Left kidney (tissue), 1 donor: ENCODE measurements at regions not wholly inside any gene's neighbourhood (a gene's known extent, or its start where the extent isn't known, plus 50 kb on each side); places are given as distances from the start of the nearest gene placed in this dataset.

Experiments
- DNase-seq: peaks from one replicate; pipeline ENCODE4 v3.0.0-alpha.2; 2013

- DNase-seq: no peak
Observed at GRCh38 chr14:46279776-46280175, 371.8 kb downstream of the RPL10L start.

- DNase-seq: no peak
Observed at GRCh38 chr14:46279327-46279726, 372.3 kb downstream of the RPL10L start.

- no peak for DNase-seq
Observed at GRCh38 chr14:46259536-46259935, 392.0 kb downstream of the RPL10L start.

GRCh38 chr14:46256381-46256780, 395.2 kb downstream of the RPL10L start:
- DNase-seq: no peak

- no peak for DNase-seq
Observed at GRCh38 chr14:46250113-46250703, 401.4 kb downstream of the RPL10L start.

- no peak for DNase-seq
Observed at GRCh38 chr14:46248001-46248630, 403.5 kb downstream of the RPL10L start.

- no peak for DNase-seq
Observed at GRCh38 chr14:46245276-46245675, 406.3 kb downstream of the RPL10L start.

GRCh38 chr14:46233786-46234185, 417.8 kb downstream of the RPL10L start:
- no peak for DNase-seq

GRCh38 chr14:46230540-46230939, 421.0 kb downstream of the RPL10L start:
- DNase-seq: no peak

- no peak for DNase-seq
Observed at GRCh38 chr14:46215801-46216200, 435.8 kb downstream of the RPL10L start.

GRCh38 chr14:46198676-46199075, 452.9 kb downstream of the RPL10L start:
- no peak for DNase-seq

- DNase-seq: no peak
Observed at GRCh38 chr14:46197856-46198255, 453.7 kb downstream of the RPL10L start.
